HL-60 (cell line): ENCODE measurements at regions not wholly inside any gene's neighbourhood (a gene's known extent, or its start where the extent isn't known, plus 50 kb on each side); places are given as distances from the start of the nearest gene placed in this dataset.

Experiments
- TF ChIP-seq, protein P1 (sequence below): IDR thresholded peaks from one replicate; pipeline ENCODE4 v1.5.1; 2011; ENCODE audit warnings: low read length, control low read depth, inconsistent platforms; ENCODE audit not compliant: insufficient read depth
- TF ChIP-seq, protein P2 (sequence below): IDR thresholded peaks from 2 replicates; pipeline ENCODE4 v1.6.1; 2012; ENCODE audit warnings: low read depth; ENCODE audit not compliant: insufficient replicate concordance

DNA sequence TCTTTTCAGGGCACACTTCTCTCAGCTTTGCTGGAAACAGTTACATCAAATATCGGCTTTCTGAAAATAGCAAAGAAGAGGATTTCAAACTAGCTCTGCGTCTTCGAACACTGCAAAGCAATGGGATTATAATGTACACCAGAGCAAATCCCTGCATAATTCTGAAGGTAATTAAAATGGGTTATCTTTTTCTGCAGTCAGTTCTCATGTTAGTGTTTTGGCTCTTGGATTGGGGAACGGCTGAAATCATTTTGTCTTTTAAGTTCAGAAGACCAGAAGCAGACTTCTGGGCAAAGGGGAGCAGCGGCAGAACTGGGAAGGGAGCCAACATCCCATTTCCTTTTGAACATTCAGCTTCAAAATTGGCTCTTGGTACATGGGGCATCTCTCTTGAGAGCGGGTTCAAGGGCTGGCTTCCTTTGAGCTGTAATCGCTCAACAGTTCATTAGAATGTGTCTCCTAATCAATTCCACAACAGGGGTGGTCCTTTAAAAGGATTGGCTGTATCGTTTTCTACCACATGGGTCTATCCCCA, 110.2 kb upstream of the MTNR1B start:
- TF ChIP-seq, protein P1, sequence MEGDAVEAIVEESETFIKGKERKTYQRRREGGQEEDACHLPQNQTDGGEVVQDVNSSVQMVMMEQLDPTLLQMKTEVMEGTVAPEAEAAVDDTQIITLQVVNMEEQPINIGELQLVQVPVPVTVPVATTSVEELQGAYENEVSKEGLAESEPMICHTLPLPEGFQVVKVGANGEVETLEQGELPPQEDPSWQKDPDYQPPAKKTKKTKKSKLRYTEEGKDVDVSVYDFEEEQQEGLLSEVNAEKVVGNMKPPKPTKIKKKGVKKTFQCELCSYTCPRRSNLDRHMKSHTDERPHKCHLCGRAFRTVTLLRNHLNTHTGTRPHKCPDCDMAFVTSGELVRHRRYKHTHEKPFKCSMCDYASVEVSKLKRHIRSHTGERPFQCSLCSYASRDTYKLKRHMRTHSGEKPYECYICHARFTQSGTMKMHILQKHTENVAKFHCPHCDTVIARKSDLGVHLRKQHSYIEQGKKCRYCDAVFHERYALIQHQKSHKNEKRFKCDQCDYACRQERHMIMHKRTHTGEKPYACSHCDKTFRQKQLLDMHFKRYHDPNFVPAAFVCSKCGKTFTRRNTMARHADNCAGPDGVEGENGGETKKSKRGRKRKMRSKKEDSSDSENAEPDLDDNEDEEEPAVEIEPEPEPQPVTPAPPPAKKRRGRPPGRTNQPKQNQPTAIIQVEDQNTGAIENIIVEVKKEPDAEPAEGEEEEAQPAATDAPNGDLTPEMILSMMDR: no peak
- TF ChIP-seq, protein P2, sequence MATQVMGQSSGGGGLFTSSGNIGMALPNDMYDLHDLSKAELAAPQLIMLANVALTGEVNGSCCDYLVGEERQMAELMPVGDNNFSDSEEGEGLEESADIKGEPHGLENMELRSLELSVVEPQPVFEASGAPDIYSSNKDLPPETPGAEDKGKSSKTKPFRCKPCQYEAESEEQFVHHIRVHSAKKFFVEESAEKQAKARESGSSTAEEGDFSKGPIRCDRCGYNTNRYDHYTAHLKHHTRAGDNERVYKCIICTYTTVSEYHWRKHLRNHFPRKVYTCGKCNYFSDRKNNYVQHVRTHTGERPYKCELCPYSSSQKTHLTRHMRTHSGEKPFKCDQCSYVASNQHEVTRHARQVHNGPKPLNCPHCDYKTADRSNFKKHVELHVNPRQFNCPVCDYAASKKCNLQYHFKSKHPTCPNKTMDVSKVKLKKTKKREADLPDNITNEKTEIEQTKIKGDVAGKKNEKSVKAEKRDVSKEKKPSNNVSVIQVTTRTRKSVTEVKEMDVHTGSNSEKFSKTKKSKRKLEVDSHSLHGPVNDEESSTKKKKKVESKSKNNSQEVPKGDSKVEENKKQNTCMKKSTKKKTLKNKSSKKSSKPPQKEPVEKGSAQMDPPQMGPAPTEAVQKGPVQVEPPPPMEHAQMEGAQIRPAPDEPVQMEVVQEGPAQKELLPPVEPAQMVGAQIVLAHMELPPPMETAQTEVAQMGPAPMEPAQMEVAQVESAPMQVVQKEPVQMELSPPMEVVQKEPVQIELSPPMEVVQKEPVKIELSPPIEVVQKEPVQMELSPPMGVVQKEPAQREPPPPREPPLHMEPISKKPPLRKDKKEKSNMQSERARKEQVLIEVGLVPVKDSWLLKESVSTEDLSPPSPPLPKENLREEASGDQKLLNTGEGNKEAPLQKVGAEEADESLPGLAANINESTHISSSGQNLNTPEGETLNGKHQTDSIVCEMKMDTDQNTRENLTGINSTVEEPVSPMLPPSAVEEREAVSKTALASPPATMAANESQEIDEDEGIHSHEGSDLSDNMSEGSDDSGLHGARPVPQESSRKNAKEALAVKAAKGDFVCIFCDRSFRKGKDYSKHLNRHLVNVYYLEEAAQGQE: no peak
